Nucleus accumbens (tissue), 56 donors: ENCODE measurements at regions not wholly inside any gene's neighbourhood (a gene's known extent, or its start where the extent isn't known, plus 50 kb on each side); places are given as distances from the start of the nearest gene placed in this dataset.
A peak's percentile ranks its signal among the peaks of the same experiment; 100 is the strongest.

Experiments
- DNase-seq, 56 donors: peaks; one replicate each; lab custom pipeline; 2025; lab: John Stamatoyannopoulos, UW

GRCh38 chr14:71711619-71712018, 220.6 kb upstream of the RGS6 start:
- DNase-seq, result peak in 3 of 56 donors; percentile 10 to 20 (median 17)

- DNase-seq, result no peak
Observed at GRCh38 chr14:71712478-71712877, 219.8 kb upstream of the RGS6 start.

GRCh38 chr14:71713016-71713415, 219.2 kb upstream of the RGS6 start:
- DNase-seq, result no peak

GRCh38 chr14:71713451-71713850, 218.8 kb upstream of the RGS6 start:
- no peak for DNase-seq

- no peak for DNase-seq
Observed at GRCh38 chr14:71714225-71714624, 218.0 kb upstream of the RGS6 start.

GRCh38 chr14:71716041-71716772, 216.0 kb upstream of the RGS6 start:
- no peak for DNase-seq

GRCh38 chr14:71720978-71721624, 211.1 kb upstream of the RGS6 start:
- DNase-seq, result peak in 21 of 56 donors; percentile 9 to 59 (median 26)

- peak in 19 of 56 donors; percentile 8 to 57 (median 30) for DNase-seq
Observed at GRCh38 chr14:71721791-71722190, 210.4 kb upstream of the RGS6 start.

GRCh38 chr14:71722885-71723284, 209.3 kb upstream of the RGS6 start:
- DNase-seq, result no peak

- DNase-seq, result peak in 11 of 56 donors; percentile 5 to 63 (median 34)
Observed at GRCh38 chr14:71725922-71726579, 206.2 kb upstream of the RGS6 start.

- DNase-seq, result peak in 1 of 56 donors; percentile 31
Observed at GRCh38 chr14:71726580-71727021, 205.6 kb upstream of the RGS6 start.

GRCh38 chr14:71728386-71728785, 203.8 kb upstream of the RGS6 start:
- no peak for DNase-seq

GRCh38 chr14:71729596-71729995, 202.6 kb upstream of the RGS6 start:
- DNase-seq, result no peak

GRCh38 chr14:71730471-71730870, 201.8 kb upstream of the RGS6 start:
- no peak for DNase-seq

- peak in 3 of 56 donors; percentile 19 to 34 (median 21) for DNase-seq
Observed at GRCh38 chr14:71731096-71731495, 201.1 kb upstream of the RGS6 start.

GRCh38 chr14:71733210-71733883, 198.9 kb upstream of the RGS6 start:
- no peak for DNase-seq

- peak in 1 of 56 donors; percentile 7 for DNase-seq
Observed at GRCh38 chr14:71734076-71734475, 198.2 kb upstream of the RGS6 start.

GRCh38 chr14:71734885-71735284, 197.3 kb upstream of the RGS6 start:
- no peak for DNase-seq

- DNase-seq, result no peak
Observed at GRCh38 chr14:71737760-71738159, 194.5 kb upstream of the RGS6 start.

- no peak for DNase-seq
Observed at GRCh38 chr14:71739273-71739990, 192.8 kb upstream of the RGS6 start.
